ENCODE measurements at regions not wholly inside any gene's neighbourhood (a gene's known extent, or its start where the extent isn't known, plus 50 kb on each side); places are given as distances from the start of the nearest gene placed in this dataset.

- TF ChIP-seq FOXP2 (optimal IDR thresholded peaks at IDR 0.05; ENCODE audit: borderline replicate concordance, extremely low read depth, extremely low read length, insufficient read depth): no peak
- no peak for TF ChIP-seq TAF1 (IDR thresholded peaks at IDR 0.05; ENCODE audit: borderline replicate concordance, insufficient read depth, low read length)
- no peak for TF ChIP-seq POLR2AphosphoS5 (IDR thresholded peaks at IDR 0.05; ENCODE audit: low read depth, low read length)
- TF ChIP-seq SIN3A (IDR thresholded peaks at IDR 0.05; ENCODE audit: borderline replicate concordance, insufficient read depth, low read length): no peak
- no peak for TF ChIP-seq REST (IDR thresholded peaks at IDR 0.05; ENCODE audit: insufficient read depth in 1 of 2, low read depth in 2 of 2, low read length in 2 of 2)
Measured at GRCh38 chr7:10773430-10773829, 200.2 kb upstream of the PHF14 start.

- no peak for TF ChIP-seq FOXP2 (optimal IDR thresholded peaks at IDR 0.05; ENCODE audit: borderline replicate concordance, extremely low read depth, extremely low read length, insufficient read depth)
- TF ChIP-seq SIN3A (IDR thresholded peaks at IDR 0.05; ENCODE audit: borderline replicate concordance, insufficient read depth, low read length): no peak
- no peak for TF ChIP-seq TAF1 (IDR thresholded peaks at IDR 0.05; ENCODE audit: borderline replicate concordance, insufficient read depth, low read length)
- no peak for TF ChIP-seq REST (IDR thresholded peaks at IDR 0.05; ENCODE audit: insufficient read depth in 1 of 2, low read depth in 2 of 2, low read length in 2 of 2)
- no peak for TF ChIP-seq POLR2AphosphoS5 (IDR thresholded peaks at IDR 0.05; ENCODE audit: low read depth, low read length)
Measured at GRCh38 chr7:10779465-10780399, 193.9 kb upstream of the PHF14 start.

- TF ChIP-seq REST (IDR thresholded peaks at IDR 0.05; ENCODE audit: insufficient read depth in 1 of 2, low read depth in 2 of 2, low read length in 2 of 2): no peak
Measured at GRCh38 chr7:10780400-10780747, 193.3 kb upstream of the PHF14 start.

GRCh38 chr7:10789170-10789569 is 184.5 kb upstream of the PHF14 start:
- TF ChIP-seq POLR2AphosphoS5 (IDR thresholded peaks at IDR 0.05; ENCODE audit: low read depth, low read length): no peak

- TF ChIP-seq POLR2AphosphoS5 (IDR thresholded peaks at IDR 0.05; ENCODE audit: low read depth, low read length) (no peak), TAF1 (IDR thresholded peaks at IDR 0.05; ENCODE audit: borderline replicate concordance, insufficient read depth, low read length) (no peak), SIN3A (IDR thresholded peaks at IDR 0.05; ENCODE audit: borderline replicate concordance, insufficient read depth, low read length) (no peak), REST (IDR thresholded peaks at IDR 0.05; ENCODE audit: insufficient read depth in 1 of 2, low read depth in 2 of 2, low read length in 2 of 2) (no peak), FOXP2 (optimal IDR thresholded peaks at IDR 0.05; ENCODE audit: borderline replicate concordance, extremely low read depth, extremely low read length, insufficient read depth) (no peak)
Measured at GRCh38 chr7:10790910-10791309, 182.8 kb upstream of the PHF14 start.

Measured in PFSK-1 (cell line).